ENCODE measurements at regions not wholly inside any gene's neighbourhood (a gene's known extent, or its start where the extent isn't known, plus 50 kb on each side); places are given as distances from the start of the nearest gene placed in this dataset.

DNA sequence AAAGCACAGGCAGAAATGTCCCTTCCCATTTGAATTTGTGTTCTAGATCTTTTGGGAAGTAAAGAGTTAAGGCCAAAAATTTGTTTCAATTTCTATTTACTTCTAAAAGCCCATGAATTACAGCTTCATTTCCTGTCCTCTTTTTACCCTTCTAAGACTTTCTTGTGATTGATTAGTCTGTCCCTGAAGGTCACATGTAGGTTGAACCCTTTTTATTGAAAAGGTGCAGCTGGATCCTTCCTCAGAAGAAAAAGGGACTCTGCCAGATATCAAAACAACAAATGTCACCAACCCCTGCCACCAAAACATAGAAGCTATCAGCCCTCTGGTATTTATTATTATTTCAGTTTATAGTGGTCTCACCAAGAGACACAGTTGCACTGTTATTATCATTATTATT, 424.9 kb upstream of the DPP6 start:
- H3K4me3 ChIP-seq (ENCODE audit: low read depth, low read length): no peak overlapping the region
- TF ChIP-seq, protein P1, sequence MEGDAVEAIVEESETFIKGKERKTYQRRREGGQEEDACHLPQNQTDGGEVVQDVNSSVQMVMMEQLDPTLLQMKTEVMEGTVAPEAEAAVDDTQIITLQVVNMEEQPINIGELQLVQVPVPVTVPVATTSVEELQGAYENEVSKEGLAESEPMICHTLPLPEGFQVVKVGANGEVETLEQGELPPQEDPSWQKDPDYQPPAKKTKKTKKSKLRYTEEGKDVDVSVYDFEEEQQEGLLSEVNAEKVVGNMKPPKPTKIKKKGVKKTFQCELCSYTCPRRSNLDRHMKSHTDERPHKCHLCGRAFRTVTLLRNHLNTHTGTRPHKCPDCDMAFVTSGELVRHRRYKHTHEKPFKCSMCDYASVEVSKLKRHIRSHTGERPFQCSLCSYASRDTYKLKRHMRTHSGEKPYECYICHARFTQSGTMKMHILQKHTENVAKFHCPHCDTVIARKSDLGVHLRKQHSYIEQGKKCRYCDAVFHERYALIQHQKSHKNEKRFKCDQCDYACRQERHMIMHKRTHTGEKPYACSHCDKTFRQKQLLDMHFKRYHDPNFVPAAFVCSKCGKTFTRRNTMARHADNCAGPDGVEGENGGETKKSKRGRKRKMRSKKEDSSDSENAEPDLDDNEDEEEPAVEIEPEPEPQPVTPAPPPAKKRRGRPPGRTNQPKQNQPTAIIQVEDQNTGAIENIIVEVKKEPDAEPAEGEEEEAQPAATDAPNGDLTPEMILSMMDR (IDR thresholded peaks at IDR 0.05; ENCODE audit: low read depth, low read length): no peak
- in situ Hi-C loops (cut with HindIII; ENCODE audit: low sequenced_read_pairs): no loop called here
- DNase-seq (ENCODE audit: low read depth, low spot score): no peak

DNA sequence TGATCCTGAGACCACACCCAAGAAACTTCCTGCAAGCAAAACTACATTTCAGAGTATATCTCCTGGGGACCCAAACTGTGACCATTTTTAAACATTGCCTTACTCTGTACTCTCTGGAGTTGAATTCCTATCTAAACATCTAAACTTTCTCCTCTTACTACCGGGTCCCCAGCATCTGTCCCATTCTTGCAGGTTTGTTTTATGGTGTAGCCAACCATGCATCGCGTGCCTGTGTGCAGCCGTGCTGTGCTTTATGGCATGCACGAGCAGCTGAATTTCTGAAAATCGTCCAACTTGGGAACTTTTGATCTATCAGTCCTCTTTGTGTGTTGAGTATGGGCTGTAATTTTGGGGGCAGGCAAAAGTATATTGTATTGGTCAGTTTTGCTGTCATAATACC, 423.8 kb upstream of the DPP6 start:
- DNase-seq (ENCODE audit: low read depth, low spot score): no peak
- in situ Hi-C loops (cut with HindIII; ENCODE audit: low sequenced_read_pairs): no loop called here
- TF ChIP-seq, protein P1 (IDR thresholded peaks at IDR 0.05; ENCODE audit: low read depth, low read length): no peak
- no peak overlapping the region for H3K4me3 ChIP-seq (ENCODE audit: low read depth, low read length)

DNA sequence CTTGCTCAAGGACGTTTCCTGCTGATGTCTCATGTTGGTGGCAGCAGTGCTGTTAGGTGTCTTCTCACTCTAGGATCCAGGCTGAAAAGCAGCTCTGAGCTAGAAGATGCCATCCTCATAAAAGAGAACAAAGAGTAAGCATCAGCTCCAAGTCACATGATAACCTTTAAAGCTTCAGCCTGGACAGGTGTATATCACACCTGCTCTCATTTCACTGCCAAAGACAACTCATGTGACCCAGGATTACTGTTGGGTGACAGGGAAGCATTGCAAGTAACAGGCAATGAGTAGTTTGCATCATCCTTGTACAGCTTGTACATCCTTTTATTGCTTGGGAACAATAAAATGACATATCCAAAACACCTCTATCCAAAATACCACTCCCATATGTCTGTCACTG, 423.4 kb upstream of the DPP6 start:
- no peak for DNase-seq (ENCODE audit: low read depth, low spot score)
- in situ Hi-C loops (cut with HindIII; ENCODE audit: low sequenced_read_pairs): no loop called here

DNA sequence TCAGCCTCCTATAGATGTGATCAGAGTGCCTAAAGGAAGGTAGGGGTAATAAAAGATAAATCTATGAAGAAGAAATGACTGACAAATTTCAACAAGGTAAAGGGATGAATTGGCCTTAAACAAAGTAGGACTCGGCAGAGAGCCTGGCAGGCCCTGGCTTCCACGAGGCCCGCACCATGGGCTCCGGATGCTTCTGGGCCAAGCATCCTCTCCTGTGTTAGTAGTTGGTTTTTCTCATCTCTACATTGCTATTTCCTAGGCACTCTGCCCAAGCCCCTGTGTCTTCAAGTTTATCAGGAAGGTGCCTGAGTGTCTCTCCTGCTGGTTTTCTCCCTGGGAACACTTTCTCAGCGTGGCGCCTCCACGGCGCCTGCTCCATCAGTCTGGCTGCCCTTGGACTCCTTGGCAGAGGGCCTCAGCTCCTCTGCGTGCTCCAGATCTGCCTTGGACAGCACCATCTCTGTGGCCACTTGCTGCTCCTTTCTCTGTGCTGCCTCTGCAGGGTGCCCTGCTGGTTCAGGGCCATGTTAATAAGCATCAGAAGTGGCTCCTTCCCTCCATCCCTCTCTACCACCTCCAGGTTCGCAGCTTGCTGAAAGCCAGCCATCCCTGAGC, 413.3 kb upstream of the DPP6 start:
- in situ Hi-C loops (cut with HindIII; ENCODE audit: low sequenced_read_pairs): no loop called here
- no peak overlapping the region for H3K4me3 ChIP-seq (ENCODE audit: low read depth, low read length)
- no peak for DNase-seq (ENCODE audit: low read depth, low spot score)
- TF ChIP-seq, protein P1 (IDR thresholded peaks at IDR 0.05; ENCODE audit: low read depth, low read length): no peak

More for the DNA sequence above, 423.4 kb upstream of the DPP6 start:
- no peak overlapping the region for H3K4me3 ChIP-seq (ENCODE audit: low read depth, low read length)
- TF ChIP-seq, protein P1 (IDR thresholded peaks at IDR 0.05; ENCODE audit: low read depth, low read length): no peak

DNA sequence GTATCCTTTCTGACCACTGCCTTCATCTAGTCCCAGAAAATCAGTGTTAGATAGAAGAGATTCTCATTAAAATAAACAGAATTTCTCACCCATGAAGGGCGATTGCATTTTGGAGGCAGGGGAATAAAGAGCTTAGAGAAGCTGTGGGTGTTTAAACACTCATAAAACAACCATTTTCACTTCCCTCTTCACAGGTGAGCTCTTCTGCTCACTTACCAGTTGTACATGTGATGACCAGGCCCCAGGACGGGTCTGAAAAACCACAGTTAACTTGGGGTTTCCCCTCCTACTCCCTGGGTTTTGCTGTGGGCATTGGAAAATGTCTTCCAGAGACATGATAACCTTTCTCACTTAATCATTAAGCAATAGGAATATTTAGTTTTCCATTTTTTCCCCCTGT, 411.6 kb upstream of the DPP6 start:
- DNase-seq (ENCODE audit: low read depth, low spot score): no peak
- in situ Hi-C loops (cut with HindIII; ENCODE audit: low sequenced_read_pairs): no loop called here

DNA sequence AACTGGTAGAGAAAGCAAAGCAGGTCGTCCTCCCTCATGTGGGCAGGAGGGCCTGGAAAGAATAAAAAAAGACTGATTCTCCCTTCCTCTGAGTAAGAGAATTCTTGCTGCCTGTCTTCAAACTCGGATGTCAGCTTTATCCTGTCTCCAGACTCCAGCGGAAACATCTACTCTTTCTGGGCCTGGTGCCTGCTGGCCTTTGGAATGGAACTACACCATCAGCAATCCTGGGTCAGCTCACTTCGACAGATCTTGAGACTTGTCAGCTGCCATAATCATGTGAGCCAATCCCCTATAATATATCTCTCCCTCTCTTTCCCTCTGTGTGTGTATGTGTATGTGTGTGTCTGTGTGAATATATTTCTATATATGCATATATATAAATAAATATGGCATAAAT, 411.0 kb upstream of the DPP6 start:
- in situ Hi-C loops (cut with HindIII; ENCODE audit: low sequenced_read_pairs): no loop called here
- no peak for DNase-seq (ENCODE audit: low read depth, low spot score)
- TF ChIP-seq, protein P1 (IDR thresholded peaks at IDR 0.05; ENCODE audit: low read depth, low read length): no peak
- H3K4me3 ChIP-seq (ENCODE audit: low read depth, low read length): no peak overlapping the region

More for the DNA sequence above, 411.6 kb upstream of the DPP6 start:
- no peak overlapping the region for H3K4me3 ChIP-seq (ENCODE audit: low read depth, low read length)
- TF ChIP-seq, protein P1 (IDR thresholded peaks at IDR 0.05; ENCODE audit: low read depth, low read length): no peak
